K562 (cell line): ENCODE measurements at regions not wholly inside any gene's neighbourhood (a gene's known extent, or its start where the extent isn't known, plus 50 kb on each side); places are given as distances from the start of the nearest gene placed in this dataset.

Experiments
- ATAC-seq: fragments of 200-7000 bp; cut with Tn5 transposase; 3 replicates; pipeline ENCODE4 v1.9.1; 2020; ENCODE audit warnings: moderate library complexity
- BruUV-seq: library from RNA; stranded (reverse); fragments of 400-500 nt; replicated peaks from 2 replicates; lab custom pipeline; 2021; lab: Mats Ljungman, UMichigan
- CTCF ChIA-PET: fragments of 300-600 bp; formaldehyde crosslinking; extraction: SDS; loops from one replicate; lab custom pipeline; 2021; ENCODE audit warnings: low intra/inter-chr PET ratio; lab: Yijun Ruan, JAX
- POLR2A ChIA-PET: fragments of 300-600, 350-650 bp; sonication (Branson Sonifier 250); formaldehyde crosslinking; extraction: SDS; loops from one replicate; lab custom pipeline; 2021; ENCODE audit warnings: antibody characterized with exemption, inconsistent platforms; lab: Yijun Ruan, JAX
- DNase-seq, 4 experiments: peaks; one replicate each; pipeline versions ENCODE4 v3.0.0 to v3.0.0-alpha.2; 2011 to 2018; ENCODE audit warnings: low spot score in 3 of 4, mixed read lengths in 3 of 4; ENCODE audit errors: extremely low read depth in 1 of 4
- FAIRE-seq: peaks from 2 replicates; lab custom pipeline; 2011; peaks lifted over from hg19 to GRCh38; lab: Jason Lieb, UNC
- H2AFZ ChIP-seq: 2 replicates; pipeline ENCODE4 v1.6.0; 2011; ENCODE audit warnings: low read depth, low read length, control low read depth, inconsistent platforms
- H3K27ac ChIP-seq: fragments of 200-600 bp; 3 replicates; pipeline ENCODE4 v1.8.0; 2011; ENCODE audit warnings: low read depth, mild to moderate bottlenecking, control low read depth, inconsistent platforms, low read length, moderate library complexity, mixed read lengths; ENCODE audit errors: extremely low read depth
- H3K27me3 ChIP-seq, 2 experiments: fragments of 300-600 bp in 1 of 2; 2 replicates in 1 of 2; 3 replicates in 1 of 2; pipeline versions ENCODE4 v1.6.0 to v1.8.0; 2011; ENCODE audit warnings: inconsistent platforms in 2 of 2, low read length in 2 of 2, mild to moderate bottlenecking in 1 of 2, mixed read lengths in 1 of 2, moderate library complexity in 1 of 2; ENCODE audit not compliant: control insufficient read depth in 2 of 2, insufficient read depth in 2 of 2
- H3K36me3 ChIP-seq: fragments of 300-600 bp; 3 replicates; pipeline ENCODE4 v1.8.0; 2011; ENCODE audit warnings: mild to moderate bottlenecking, low read length, inconsistent platforms; ENCODE audit not compliant: control insufficient read depth, insufficient read depth
- H3K4me1 ChIP-seq, 2 experiments: fragments of 200-600 bp in 1 of 2; replicated peaks in 1 of 2; 2 replicates in 1 of 2; 3 replicates in 1 of 2; pipeline versions ENCODE4 v1.5.1 to v1.8.0; 2011; ENCODE audit warnings: inconsistent platforms in 2 of 2, low read length in 2 of 2, mild to moderate bottlenecking in 1 of 2, mixed read lengths in 1 of 2, moderate library complexity in 1 of 2; ENCODE audit not compliant: control insufficient read depth in 2 of 2, insufficient read depth in 2 of 2
- H3K4me2 ChIP-seq: 2 replicates; pipeline ENCODE4 v1.6.1; 2011; ENCODE audit warnings: low read length, control low read depth, inconsistent platforms, mixed read lengths; ENCODE audit not compliant: insufficient read depth
- H3K4me3 ChIP-seq: fragments of 200-600 bp; sonication (generic), shearing (Covaris generic); 2 replicates; pipeline ENCODE4 v1.5.1; 2016; ENCODE audit warnings: control low read depth, inconsistent platforms
- H3K79me2 ChIP-seq: fragments of 200-600 bp; 3 replicates; pipeline ENCODE4 v1.8.0; 2011; ENCODE audit warnings: low read length, inconsistent platforms; ENCODE audit not compliant: control insufficient read depth, insufficient read depth
- H3K9ac ChIP-seq, 2 experiments: 2 replicates each; pipeline versions ENCODE4 v1.6.0 to v1.6.1; 2011; ENCODE audit warnings: low read depth in 2 of 2, low read length in 2 of 2, control low read depth in 1 of 2, inconsistent platforms in 1 of 2, mild to moderate bottlenecking in 1 of 2, mixed read lengths in 1 of 2; ENCODE audit not compliant: insufficient read depth in 1 of 2
- H3K9me1 ChIP-seq: one replicate; pipeline ENCODE4 v1.6.0; 2011; ENCODE audit warnings: inconsistent platforms, mild to moderate bottlenecking, low read length, moderate library complexity; ENCODE audit not compliant: control insufficient read depth, insufficient read depth
- H3K9me3 ChIP-seq: replicated peaks from 2 replicates; pipeline ENCODE4 v1.5.1; 2011; ENCODE audit warnings: low read depth, low read length, inconsistent platforms; ENCODE audit not compliant: control insufficient read depth, insufficient read depth
- H4K20me1 ChIP-seq: replicated peaks from 2 replicates; pipeline ENCODE4 v1.6.1; 2011; ENCODE audit warnings: low read length, inconsistent platforms, mixed read lengths; ENCODE audit not compliant: control insufficient read depth, insufficient read depth
- GTF3C2 ChIP-seq: IDR thresholded peaks from 3 replicates; pipeline ENCODE4 v1.6.1; 2011; ENCODE audit warnings: borderline replicate concordance, mild to moderate bottlenecking, moderate library complexity; ENCODE audit not compliant: insufficient read length; ENCODE audit errors: extremely low read depth
- PHF20 ChIP-seq: fragments of 450-650 bp; IDR thresholded peaks from 2 replicates; pipeline ENCODE4 v1.6.1; 2018; ENCODE audit not compliant: partially characterized antibody
- XRCC3 ChIP-seq: fragments of 450-650 bp; IDR thresholded peaks from 2 replicates; pipeline ENCODE4 v1.6.1; 2017; ENCODE audit warnings: mild to moderate bottlenecking, moderate library complexity
- ZNF133 ChIP-seq: fragments of 250-450 bp; sonication (Bioruptor Pico); IDR thresholded peaks from 2 replicates; pipeline ENCODE4 v1.4.0; 2020; ENCODE audit warnings: mild to moderate bottlenecking
- ZNF232 ChIP-seq: sonication (generic); formaldehyde crosslinking; IDR thresholded peaks from 2 replicates; pipeline ENCODE4 v1.8.0; 2022; ENCODE audit warnings: mild to moderate bottlenecking, missing genetic modification reagents
- WGBS: fragments of 100-300 bp; shearing (Covaris generic); methylation state at CpG from one replicate; pipeline ENCODE4 v1.1.6; 2016; ENCODE audit warnings: low coverage, mixed read lengths; ENCODE audit not compliant: insufficient coverage; ENCODE audit errors: missing lambda C conversion rate; 5-methylcytosine and 5-hydroxymethylcytosine counted together
- in situ Hi-C: fragments of 300-500 bp; cut with MboI; formaldehyde crosslinking; loops from 4 replicates; pipeline ENCODE4 v1.15.0; 2018; ENCODE audit warnings: inconsistent platforms, mixed read lengths
- intact Hi-C: fragments of 100-400 bp; cut with micrococcal nuclease; formaldehyde crosslinking; loops from 2 replicates; pipeline ENCODE4 v1.14.2; 2022

GRCh38 chr2:67725731-67726130 lies 328.6 kb downstream of the ETAA1 start (continued):
- TF ChIP-seq XRCC3 (no peak), ZNF232 (CRISPR knock-in tag) (no peak)
- TF ChIP-seq, all 486 proteins: peak for 0

DNA sequence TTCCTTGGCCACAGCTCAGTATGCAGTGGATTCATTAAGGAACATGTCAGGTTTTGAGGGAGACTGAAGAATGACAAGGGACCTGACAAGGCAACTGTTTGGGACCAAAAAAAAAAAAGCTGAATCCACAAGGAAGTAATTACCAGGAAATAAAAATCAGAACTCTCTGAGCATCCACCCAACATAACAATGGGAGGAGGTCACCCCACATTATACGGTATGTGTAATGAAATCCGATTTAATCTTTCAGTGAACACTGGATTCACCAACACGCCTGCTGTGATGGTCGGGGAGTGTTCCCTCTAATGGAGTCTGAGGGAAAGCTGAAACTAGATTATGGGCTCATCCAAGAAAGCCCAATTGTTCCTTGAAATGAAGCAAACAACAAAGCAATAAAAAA lies 329.3 kb downstream of the ETAA1 start:
- no peaks in the 10 kb centered on the region for H3K36me3 ChIP-seq
- H3K27me3 ChIP-seq: peaks cover 0 to 2% of the 10 kb centered on the region in 2 experiments; a peak in 1 of 5 replicates
- CTCF ChIA-PET: no interaction called here
- no peaks in the 10 kb centered on the region for H3K9me1 ChIP-seq
- 0% methylated on average over 4 of the region's 4 CpGs for WGBS
- no peak overlapping the region for H3K4me3 ChIP-seq
- POLR2A ChIA-PET: no interaction called here
- BruUV-seq: no TSS peak
- no peak overlapping the region for H3K4me2 ChIP-seq
- H3K9me3 ChIP-seq: no peaks in the 10 kb centered on the region
- ATAC-seq (no peak), DNase-seq (no peak), FAIRE-seq (no peak)
- no peak overlapping the region for H3K9ac ChIP-seq
- H2AFZ ChIP-seq: no peak overlapping the region
- TF ChIP-seq ZNF133 (CRISPR knock-in tag) (no peak), PHF20 (no peak), GTF3C2 (no peak)
- no peak overlapping the region for H3K27ac ChIP-seq
- H4K20me1 ChIP-seq: no peaks in the 10 kb centered on the region
- intact Hi-C loops: no loop called here
- in situ Hi-C loops: no loop called here
- H3K4me1 ChIP-seq: no peaks in the 10 kb centered on the region
- H3K79me2 ChIP-seq: no peaks in the 10 kb centered on the region
